GM21423 (cell line): ENCODE measurements at regions not wholly inside any gene's neighbourhood (a gene's known extent, or its start where the extent isn't known, plus 50 kb on each side); places are given as distances from the start of the nearest gene placed in this dataset.
"Not testable (repeated sequence)": the region's sequence is repeated elsewhere in the genome, so short reads cannot be mapped to it uniquely, and the experiment has no call there.

Experiments used
- ATAC-seq: cut with Tn5 transposase; IDR thresholded peaks from one replicate; pipeline ENCODE4 v1.9.1; 2021; ENCODE audit warnings: mild to moderate bottlenecking, moderate library complexity; ENCODE audit not compliant: unreplicated experiment

DNA sequence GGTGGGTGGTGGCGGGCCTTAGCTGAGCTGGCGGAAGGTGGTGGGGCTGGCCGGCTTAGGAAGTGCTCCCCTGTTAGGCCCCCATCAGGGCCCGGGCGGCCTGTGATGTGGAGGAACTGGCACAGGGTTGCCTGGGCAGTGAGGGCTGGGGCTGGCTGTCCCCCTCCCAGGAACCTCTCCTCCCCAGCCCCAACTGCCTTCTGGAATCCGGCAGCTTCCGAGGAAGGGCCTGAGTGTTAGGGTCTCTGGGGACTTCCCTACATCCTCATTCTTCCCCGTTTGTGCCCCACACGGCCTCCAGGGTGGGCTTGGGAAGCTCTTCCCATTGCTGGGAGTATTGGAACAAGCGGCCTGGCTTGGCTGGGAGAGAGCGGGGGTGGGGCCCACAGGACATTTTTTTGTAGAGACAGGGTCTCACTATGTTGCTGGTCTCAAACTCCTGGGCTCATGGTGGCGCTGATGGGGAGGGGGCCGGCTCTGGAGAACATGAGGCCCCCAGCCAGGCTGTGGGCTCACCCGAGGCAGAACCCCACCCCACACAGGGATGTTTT is 89.9 kb upstream of the CIBAR2 start:
- ATAC-seq = no peak

DNA sequence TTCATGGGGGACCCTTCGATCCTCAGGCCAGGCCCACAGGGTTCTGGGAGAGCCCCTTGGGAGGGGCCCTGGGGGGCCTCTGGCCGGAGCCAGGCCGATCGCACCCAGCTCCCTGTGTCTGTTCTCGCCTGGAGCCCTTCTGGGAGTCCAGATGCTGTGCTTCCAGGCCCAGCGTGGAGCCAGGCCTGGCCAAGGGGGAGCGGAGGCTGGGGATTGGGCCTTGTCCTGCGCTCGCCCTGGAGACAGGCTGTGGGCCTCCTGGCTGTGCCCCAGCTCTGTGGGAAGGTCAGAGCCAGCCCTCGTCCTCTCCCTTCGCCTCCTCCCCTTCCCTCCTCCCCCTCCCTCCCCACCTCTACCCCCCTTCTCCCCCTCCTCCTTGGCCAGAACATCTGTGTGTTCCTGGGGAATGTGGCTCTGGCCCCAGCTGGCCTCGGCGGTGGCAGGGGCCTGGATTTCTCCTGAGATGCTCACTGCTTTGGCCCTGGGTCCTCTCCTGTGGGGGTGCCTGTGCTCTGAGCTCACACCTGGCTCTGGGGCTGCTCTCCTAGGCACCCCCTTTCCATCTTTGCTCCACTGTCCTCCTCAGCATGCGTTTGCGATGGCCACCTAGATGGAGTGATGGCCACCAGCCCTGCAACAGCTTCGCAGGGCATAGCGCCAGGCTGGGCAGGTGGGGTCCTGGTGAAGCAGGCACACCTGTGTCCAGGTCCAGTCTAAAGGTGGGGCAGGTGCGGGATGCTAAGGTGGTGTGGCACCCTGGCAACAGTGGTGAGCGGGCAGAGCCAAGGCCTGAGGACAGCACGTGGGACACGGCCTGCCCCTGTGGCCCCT is 90.6 kb upstream of the CIBAR2 start:
- ATAC-seq = no peak

DNA sequence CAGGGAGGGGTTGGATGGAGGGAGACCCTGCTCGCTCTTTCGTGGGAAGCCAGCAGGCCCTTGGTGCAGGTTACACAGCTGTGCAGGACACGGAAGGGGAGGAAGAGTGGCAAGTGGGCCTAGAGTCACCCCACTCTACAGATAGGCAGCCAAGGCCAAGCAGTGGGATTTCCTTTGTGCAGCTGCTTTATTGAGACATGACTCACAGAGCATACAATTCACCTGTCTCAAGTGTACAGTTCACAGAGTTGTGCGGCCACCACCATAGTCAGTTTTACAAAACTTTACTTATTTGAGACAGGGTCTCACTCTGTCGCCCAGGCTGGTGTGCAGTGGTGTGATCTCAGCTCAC is 91.2 kb upstream of the CIBAR2 start:
- ATAC-seq = no peak

DNA sequence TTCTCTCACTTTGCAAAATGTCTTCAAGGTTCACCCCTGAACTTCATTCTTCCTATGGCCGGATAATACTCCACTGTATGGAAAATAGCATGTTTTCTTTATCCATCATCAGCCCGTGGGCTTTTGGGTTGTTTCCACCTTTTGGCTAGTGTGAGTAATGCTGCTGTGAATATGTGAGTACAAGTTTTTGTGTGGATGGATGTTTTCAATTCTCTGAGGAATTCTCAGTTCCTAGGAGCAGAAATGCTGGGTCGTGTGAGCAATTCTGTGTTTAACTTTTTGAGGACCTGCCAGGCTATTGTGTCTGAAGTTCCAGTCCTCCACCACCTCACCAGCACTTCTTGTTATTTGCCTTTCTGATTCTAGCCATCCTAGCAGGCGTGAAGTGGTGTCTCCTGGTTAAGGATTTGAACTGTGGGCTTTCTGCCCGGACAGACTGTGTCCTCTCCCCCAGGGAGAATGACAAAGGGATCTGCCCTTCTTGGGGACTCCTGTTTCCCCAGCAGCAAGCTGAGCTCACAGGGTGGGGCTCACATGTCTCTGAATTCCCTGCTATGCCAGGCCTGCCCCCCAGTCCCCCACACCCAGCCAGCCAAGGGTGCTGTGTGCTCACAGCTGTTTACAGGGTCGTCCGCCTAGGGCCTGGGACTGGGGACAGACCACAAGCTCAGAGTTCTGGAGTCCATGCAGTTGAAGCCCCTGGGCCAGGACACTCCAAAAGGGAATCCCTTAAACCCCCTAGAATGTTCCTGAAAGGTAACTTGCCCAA is 92.2 kb upstream of the CIBAR2 start:
- no peak for ATAC-seq

DNA sequence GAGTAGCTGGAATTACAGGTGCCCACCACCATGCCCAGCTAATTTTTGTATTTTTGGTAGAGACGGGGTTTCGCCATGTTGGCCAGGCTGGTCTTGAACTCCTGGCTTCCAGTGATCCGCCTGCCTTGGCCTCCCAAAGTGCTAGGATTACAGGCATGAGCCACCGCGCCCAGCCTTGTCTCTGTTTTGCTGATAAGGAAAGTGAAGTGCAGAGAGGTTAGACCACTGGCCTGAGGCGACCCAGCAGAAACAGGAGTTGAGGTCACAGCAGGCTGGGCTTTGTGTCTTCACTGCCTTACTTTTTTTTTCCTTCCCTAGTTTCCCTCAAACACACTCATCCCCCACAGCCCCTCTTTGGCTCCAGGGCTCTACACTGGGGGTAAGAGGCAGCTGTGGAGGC is 93.0 kb upstream of the CIBAR2 start:
- not testable (repeated sequence) for ATAC-seq

DNA sequence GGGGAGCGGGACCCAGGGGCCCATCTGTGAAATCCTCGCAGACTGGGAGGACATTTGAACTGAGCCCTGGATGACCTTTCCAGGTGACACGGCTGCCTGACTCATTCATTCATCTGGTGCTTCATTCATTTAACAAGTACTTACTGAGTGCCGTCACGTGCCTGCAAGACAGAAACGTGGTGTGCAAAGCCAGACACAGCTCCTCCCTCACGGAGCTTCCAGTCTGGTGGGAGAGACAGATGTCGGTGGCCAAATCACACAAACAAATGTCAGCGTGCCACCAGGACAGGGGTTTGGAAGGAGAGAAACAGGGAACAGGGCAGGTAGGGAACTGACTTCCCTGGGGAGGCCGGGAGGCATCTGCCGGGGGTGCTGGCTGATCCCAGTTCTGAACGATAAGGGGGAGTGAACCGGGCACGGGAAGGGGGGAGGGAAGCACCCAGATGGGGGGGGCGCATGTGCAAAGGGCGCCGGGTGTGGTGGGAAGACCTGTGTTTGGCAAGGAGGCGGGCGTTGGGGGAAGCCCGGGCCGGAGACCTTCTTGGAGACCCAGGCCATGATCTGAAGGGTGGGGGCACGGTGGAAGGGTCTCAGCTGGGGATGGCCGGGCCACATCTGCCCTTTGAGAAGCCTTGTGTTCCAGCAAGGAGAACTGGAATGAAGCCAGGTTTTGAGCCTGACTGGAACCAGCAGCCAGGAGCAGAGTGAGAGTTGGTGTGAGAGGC is 93.6 kb upstream of the CIBAR2 start:
- ATAC-seq = no peak

DNA sequence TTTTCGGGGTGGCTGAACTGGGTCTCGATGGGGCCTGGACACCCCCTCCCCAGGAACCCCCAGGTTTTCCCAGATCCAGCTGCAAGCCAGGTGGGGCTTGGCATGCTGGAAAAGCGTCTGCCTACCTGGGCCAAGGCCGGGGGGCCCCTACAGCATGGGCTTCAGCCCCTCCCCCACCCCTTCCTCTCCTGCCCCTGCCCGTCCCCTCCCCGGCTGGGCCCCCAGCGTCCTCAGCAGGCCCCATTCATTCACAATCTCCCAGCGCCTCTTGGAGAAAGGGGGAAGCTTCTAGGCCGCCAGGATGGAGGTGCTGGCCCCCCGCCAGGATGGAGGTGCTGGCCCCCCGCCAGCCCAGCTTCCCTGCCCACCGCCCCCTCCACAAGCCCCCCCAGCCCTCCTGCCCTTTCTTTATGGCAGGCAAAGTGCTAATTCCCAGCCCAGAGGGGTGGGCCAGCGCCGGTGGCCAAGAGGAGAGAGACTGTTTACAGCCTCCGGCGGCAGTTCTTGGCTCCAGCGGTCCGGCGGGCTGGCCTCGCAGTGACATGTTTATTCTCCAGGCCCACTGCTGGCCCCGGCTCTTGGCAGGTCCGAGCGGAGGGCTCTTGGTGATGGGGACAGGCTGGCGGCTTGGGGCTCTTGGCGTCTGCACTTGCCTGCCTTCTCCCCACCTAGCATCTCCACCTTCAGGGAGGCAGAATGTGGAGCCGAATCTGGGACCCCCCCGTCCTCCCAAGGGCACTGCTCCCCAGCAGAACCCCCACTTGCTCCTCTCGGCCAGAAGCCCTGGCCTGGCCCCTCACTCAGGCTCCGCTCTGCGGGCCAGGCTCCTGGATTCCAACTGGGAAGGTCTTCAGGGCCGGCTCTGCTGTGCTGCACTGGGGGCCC is 94.4 kb upstream of the CIBAR2 start:
- ATAC-seq = no peak

DNA sequence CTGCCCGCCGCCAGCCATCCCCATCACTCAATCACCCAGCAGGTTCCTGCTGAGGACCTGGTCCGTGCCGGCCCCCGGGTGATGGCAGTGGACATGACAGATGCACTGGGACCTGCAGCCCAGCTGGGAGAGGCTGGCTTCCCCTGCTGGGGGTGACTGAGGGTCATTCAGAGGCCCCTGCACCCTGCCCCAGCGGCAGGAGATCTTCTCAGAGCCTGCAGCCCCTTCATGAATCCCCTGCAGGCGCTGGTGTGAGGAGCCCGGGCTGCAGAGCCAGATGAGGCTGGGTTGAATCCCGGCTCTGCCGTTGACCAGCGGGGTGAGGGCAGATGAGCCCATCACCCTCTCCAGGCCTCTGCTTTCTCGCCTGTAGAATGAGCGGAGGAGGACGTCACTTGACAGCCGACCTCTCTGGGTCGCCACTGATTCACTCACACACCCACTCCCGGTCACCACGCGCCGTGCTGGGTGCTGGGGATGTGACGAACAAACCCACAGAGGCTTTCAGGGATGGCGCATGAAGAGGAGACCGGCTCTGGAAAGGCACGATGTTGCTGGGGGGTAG is 95.2 kb upstream of the CIBAR2 start:
- ATAC-seq = no peak

DNA sequence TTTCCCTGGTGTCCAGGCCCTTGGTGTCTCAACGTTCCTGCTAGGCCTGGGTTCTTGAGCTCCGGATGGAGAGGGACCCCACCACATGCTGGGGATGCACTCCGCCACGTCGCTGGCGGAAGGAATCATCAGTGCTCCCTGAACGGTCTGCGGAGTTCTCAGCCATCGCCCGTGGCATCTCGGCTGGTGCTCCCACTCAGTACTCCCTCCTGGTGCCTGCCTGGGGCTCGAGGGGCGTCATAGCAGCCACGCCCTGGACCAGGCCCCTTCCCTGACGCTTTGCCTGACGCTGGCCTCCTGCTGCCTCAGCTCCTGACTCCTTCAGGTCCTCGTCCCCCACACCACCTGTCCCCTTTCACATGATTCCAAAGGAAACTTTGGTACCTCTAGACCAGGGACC is 95.9 kb upstream of the CIBAR2 start:
- no peak for ATAC-seq

DNA sequence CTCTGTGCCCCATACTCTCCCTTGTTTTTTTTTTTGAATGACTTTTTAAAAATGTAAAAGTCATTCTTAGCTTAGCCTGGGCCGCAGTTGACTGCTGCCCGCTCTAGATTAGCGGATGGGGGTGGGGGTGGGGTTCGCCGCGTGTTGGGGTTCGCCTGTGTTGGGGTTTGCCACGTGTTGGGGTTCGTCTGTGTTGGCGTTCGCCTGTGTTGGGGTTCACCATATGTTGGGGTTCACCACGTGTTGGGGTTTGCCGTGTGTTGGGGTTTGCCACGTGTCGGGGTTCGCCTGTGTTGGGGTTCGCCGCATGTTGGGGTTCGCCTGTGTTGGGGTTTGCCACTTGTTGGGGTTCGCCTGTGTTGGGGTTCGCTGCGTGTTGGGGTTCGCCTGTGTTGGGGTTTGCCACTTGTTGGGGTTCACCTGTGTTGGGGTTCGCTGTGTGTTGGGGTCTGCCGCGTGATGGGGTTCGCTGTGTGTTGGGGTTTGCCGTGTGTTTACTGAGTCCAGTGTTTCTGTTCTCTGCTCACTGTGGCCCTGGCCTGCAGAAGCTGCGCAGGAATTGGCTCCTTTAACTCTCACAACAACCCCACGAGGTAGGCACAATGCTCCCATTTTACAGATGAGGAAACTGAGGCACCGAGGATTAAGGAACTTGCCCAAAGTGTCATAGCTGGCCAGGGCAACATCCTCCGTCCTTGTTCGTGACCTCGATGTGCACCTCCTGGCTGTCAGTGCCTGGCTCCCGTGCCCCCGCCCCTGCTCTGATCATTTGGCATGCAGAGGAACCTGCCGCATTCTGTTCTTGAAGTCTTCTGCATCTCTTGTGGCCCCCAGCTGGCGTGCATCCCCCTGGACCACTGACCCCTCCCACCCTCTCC is 96.6 kb upstream of the CIBAR2 start:
- ATAC-seq = no peak

DNA sequence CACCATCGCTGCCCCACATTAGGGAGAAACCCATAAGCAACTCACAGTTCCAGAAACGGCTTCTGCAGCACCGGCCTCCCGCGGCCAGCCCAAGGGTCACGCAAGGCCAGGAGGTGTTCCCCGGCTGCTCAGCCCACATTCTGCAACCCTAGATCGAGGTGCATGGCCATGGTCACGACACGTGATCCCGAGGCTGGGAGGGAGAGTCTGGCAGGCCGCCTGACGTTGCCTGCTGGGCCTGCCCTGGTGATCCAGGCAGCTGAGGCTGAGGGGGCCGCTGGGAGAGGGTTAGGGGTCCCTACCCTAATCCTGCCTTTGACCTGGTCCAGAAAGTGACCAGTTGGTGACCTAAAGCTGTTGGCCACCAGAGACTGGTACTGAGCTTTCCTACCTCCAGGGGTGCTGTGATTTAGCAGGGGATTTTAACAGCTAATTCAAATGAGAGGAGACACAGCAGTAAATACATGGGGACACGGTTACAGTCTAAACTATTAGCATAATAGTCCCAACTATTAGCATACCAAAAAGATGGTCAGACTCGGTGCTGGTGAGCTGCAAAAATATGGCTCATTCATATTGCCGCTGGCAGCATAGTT is 97.4 kb upstream of the CIBAR2 start:
- no peak for ATAC-seq

DNA sequence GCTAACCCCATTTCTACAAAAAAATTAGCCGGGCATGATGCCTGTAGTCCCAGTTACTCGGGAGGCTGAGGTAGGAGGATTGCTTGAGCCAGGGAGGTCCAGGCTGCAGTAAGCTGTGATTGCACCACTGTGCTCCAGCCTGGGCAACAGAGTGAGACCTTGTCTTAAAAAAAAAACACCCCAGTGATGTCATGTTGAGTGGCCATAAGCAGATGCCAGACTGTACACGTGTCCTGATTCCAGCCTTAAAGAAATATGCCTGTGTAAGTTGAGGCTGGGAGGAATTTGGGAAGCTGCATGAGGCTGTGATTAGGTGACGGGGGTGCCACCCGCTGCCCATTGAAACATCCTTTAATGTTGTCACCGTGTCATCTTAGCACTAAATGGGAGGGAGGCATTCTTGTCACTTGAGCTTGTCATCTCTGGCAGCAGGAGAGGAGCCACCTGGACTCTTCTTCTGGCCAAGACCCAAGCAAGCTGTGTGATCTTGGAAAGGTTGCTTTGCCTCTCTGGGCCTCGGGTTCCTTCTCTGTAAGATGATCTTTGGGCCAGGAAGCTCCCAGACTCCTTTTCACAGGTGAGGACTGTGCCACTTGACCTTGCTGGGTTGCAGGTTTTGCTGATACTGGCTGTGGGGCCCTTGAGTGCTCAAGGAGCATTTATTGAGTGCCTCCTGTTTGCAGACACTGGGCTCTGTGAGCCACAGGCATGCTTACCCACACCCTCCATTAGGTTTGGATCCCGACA is 98.3 kb upstream of the CIBAR2 start:
- ATAC-seq = no peak

DNA sequence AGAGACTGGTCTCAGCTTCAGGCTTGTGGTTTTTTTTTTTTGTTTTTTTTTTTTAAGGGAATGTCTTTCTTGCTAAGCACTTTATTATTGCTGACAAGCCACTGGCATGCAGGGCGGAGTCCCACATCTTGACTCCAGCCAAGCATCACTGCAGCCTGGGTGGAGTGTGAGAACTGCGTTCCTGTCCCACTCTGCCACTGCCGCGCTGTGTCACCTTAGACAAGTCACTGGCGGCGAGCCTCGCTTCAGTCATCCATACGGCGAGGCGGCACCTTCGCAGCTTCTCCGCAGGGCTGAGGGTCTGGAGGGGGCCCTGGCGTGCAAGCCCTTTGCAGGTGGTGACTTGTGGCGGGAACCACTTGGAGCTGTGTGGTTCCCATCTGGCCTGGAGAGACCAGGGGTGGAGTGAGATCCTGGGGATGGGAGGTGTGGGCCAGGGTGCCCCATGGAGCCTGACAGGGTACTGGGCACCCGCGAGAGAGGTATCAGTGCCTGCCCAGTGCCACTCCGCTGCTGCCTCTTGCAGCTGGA is 99.1 kb upstream of the CIBAR2 start:
- ATAC-seq = no peak

DNA sequence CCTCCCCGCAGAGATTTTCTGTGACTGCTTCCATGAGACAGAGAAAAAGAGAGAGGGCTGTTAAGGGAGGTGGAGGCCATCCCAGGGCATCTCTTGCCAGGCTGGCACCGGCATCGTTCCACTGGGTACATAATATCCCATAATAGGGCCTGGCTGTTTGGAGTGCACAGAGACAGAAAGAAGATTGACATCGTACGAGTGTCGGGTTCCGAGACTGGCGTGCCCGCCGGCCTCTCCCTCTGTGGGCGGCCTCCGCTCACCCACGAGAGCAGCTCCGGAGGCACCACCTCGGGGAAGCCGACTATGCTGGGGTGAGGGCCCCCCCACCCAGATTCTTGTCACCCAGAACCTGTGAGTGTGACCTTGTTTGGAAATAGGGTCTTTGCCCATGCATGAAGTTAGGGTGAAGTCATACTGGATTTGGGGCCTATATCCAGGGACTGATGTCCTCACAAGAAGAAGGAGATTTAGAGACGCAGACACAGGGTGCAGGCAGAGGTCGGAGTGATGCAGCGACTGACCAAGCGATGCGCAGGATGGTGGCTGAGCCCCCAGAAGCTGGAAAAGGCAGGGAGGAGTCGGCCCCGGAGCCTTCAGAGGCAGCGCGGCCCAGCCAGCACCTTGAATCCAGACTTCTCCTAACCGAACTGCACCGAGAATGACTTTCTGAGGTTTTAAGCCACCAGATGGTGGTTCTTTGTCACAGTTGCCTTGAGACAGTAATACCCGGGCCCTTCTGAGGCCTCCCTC is 101.8 kb upstream of the CIBAR2 start:
- no peak for ATAC-seq

DNA sequence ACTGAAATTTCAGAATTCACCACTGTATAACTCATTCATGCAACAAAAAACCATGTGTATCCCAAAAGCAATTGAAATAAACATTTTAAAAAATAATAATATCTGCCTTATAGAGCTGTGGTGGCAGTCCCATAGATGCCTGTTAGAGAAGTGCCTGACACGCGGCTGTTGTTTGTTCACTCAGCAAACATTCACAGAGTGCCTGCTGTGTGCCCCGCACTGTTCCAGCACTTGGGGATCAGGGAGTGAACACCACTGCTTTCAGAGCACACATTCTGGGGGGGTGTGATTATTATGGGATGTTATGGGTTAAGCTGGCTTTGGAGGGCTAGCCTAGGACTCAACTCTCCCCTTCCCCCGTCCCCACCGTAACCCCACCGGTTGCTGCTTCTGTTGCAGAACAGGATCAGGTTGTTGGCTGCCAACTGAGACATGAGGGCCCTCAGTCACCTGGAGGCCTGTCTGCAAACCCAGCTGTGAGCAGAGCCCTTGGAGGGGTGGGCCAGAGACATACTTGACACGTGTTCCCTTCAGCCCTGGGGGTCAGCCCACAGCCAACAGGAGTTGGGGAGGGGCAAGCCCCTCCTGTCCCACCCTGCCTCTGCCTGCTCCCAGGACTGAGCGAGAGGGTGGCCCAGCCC is 103.3 kb upstream of the CIBAR2 start:
- ATAC-seq = no peak

DNA sequence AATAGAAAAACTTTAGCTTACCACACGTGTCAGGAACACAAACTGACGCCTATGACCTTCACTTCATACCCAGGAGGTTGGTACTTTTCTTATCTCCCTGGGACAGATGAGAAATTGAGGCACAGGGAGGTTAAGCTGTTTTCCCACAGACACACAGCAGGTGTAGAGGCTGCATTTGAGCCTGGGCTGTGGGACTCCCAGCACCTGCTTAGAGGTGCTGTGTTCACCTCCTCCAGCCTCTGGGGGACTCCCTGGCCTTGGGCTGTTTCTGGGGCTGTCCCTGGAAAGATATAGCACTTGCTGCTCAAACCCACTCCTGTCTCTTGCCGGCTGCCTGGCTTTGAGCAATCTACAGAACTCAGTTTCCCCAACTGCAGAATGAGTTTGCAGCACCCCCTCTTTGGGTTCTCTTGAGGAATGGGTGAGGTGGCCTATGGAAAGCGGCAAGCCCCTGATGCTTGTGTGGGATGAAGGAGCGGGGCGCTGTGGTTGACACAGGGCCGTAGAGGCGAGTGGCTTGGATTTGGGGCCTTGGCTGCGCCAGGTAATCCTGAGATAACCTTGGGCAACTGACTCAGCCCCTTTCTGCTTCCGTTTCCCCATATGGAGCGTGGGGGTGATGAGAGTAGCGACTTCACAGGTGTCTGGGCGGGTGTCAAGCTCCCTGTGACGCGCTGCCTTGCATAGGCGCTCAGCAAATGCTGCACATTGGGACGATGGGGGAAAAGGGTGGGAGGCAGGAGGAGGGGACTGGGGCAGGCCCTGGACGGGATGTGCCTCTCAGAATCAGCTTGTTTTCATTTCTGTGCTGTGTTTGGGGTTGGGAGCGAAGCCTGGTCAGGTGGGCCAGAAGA is 104.5 kb upstream of the CIBAR2 start:
- no peak for ATAC-seq
